CD4-positive, alpha-beta T cell (primary cell): ENCODE measurements at regions not wholly inside any gene's neighbourhood (a gene's known extent, or its start where the extent isn't known, plus 50 kb on each side); places are given as distances from the start of the nearest gene placed in this dataset.

Source experiments
- ATAC-seq: fragments of 200-7000 bp; cut with Tn5 transposase; one replicate; pipeline ENCODE4 v1.10.0; 2022; ENCODE audit warnings: mild to moderate bottlenecking; ENCODE audit not compliant: poor library complexity
- CTCF ChIA-PET: fragments of 350-600 bp; sonication (Branson Sonifier 250); formaldehyde crosslinking; loops from one replicate; lab custom pipeline; 2021; ENCODE audit warnings: antibody characterized with exemption, inconsistent platforms; lab: Charles Lee
- POLR2A ChIA-PET: fragments of 350-600 bp; sonication (Branson Sonifier 250); formaldehyde crosslinking; loops from one replicate; lab custom pipeline; 2021; ENCODE audit warnings: antibody characterized with exemption, inconsistent platforms; lab: Charles Lee
- DNase-seq, 14 experiments: peaks; one replicate each; pipeline ENCODE4 v3.0.0-alpha.2; 2013 to 2020; ENCODE audit warnings: mixed read lengths in 2 of 14
- H3K27ac ChIP-seq, 2 donors: one replicate each; pipeline versions ENCODE4 v1.5.1 to v1.7.0; 2013; ENCODE audit warnings: low read length in 2 of 2, low read depth in 1 of 2, mild to moderate bottlenecking in 1 of 2
- H3K27me3 ChIP-seq, 2 experiments: 1 replicate in 1 of 2; 2 replicates in 1 of 2; pipeline versions ENCODE4 v1.6.1 to v1.7.0; 2013; ENCODE audit warnings: low read length in 2 of 2, control low read depth in 1 of 2, mild to moderate bottlenecking in 1 of 2, moderate library complexity in 1 of 2; ENCODE audit not compliant: insufficient read depth in 2 of 2, control insufficient read depth in 1 of 2
- H3K36me3 ChIP-seq: one replicate; pipeline ENCODE4 v1.6.1; 2013; ENCODE audit warnings: low read length, control low read depth; ENCODE audit not compliant: insufficient read depth
- H3K4me1 ChIP-seq: one replicate; pipeline ENCODE4 v1.6.1; 2013; ENCODE audit warnings: low read length, control low read depth; ENCODE audit not compliant: insufficient read depth
- H3K4me3 ChIP-seq: one replicate; pipeline ENCODE4 v1.5.1; 2013; ENCODE audit warnings: mild to moderate bottlenecking, low read length, moderate library complexity
- H3K9me3 ChIP-seq, 2 experiments: 1 replicate in 1 of 2; 2 replicates in 1 of 2; pipeline versions ENCODE4 v1.6.1 to v1.7.0; 2013; ENCODE audit warnings: low read length in 2 of 2, mild to moderate bottlenecking in 2 of 2, control low read depth in 1 of 2, moderate library complexity in 1 of 2; ENCODE audit not compliant: control insufficient read depth in 1 of 2, insufficient read depth in 1 of 2
- H3K27ac Mint-ChIP-seq: one replicate; pipeline ENCODE4 v1.8.0; 2020; ENCODE audit warnings: mixed read lengths
- H3K27me3 Mint-ChIP-seq: one replicate; pipeline ENCODE4 v1.8.0; 2021; ENCODE audit warnings: mixed read lengths
- H3K36me3 Mint-ChIP-seq: one replicate; pipeline ENCODE4 v1.8.0; 2021; ENCODE audit warnings: low read depth, mixed read lengths
- H3K4me1 Mint-ChIP-seq: one replicate; pipeline ENCODE4 v1.8.0; 2021; ENCODE audit warnings: low read depth, mixed read lengths
- H3K4me3 Mint-ChIP-seq: one replicate; pipeline ENCODE4 v1.8.0; 2020; ENCODE audit warnings: mild to moderate bottlenecking, mixed read lengths
- H3K9me3 Mint-ChIP-seq: one replicate; pipeline ENCODE4 v1.8.0; 2020; ENCODE audit warnings: mixed read lengths
- CTCF ChIP-seq: fragments of 200-600 bp; IDR thresholded peaks from one replicate; pipeline ENCODE4 v1.8.0; 2022; ENCODE audit warnings: antibody characterized with exemption, mild to moderate bottlenecking
- intact Hi-C, 2 experiments: fragments of 100-400 bp; cut with DNase I in 1 of 2; cut with micrococcal nuclease in 1 of 2; formaldehyde crosslinking; loops; one replicate each; pipeline versions ENCODE4 v1.15.1 to v1.9.0; 2023 to 2025; cut with DNase I, micrococcal nuclease

DNA sequence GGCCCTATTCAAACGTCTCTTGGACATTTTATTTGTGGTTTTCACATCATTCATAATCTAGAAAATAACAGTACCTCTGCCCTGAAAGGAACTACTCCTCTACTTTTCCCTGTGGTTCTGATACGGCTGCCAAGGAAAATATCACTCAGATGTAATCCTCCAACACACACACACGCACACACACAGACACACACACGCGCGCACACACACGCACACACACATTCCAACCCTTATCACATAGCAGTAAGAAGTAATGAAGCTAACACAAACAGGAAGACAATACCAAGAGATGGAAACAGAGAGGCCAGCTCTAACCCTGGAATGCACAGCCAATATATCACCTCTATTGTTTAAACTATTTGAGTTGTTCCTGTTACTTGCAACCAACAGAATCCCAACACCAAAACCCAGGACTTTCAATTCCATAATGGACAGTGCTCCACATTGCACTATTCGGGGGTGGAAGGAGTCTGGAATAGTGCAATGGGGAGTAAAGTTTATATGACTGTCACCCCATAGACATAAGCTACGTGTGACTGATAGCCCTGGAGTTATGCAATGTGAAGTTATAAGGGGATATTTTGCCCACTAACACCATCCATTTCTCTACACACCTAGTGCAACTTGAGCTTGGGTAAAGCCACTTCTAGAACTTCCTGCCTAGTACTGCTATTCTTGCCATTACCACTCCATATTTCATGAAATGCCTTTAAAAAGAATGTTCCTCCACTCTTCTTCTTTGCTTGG, 71.3 kb upstream of the FNDC3B start:
- no peaks in the 10 kb centered on the region for H3K27me3 Mint-ChIP-seq
- H3K27me3 ChIP-seq, result no peaks in the 10 kb centered on the region
- H3K27ac Mint-ChIP-seq, result no peak overlapping the region
- no peaks in the 10 kb centered on the region for H3K9me3 Mint-ChIP-seq
- no peak overlapping the region for H3K27ac ChIP-seq
- ChIA-PET CTCF (interaction anchor here (1.1 kb wide), 1 partner anchor 27 kb away, joined by 3 read pairs; no protein-coding TSS in a partner anchor), POLR2A (no interaction called here)
- H3K4me1 Mint-ChIP-seq, result no peaks in the 10 kb centered on the region
- no peaks in the 10 kb centered on the region for H3K36me3 ChIP-seq
- intact Hi-C loops, result no loop called here
- H3K36me3 Mint-ChIP-seq, result no peaks in the 10 kb centered on the region
- no peaks in the 10 kb centered on the region for H3K4me1 ChIP-seq
- H3K4me3 Mint-ChIP-seq, result no peak overlapping the region
- H3K9me3 ChIP-seq, result no peaks in the 10 kb centered on the region
- ATAC-seq (no peak), DNase-seq (no peak)
- H3K4me3 ChIP-seq, result no peak overlapping the region
- no peak for TF ChIP-seq CTCF

GRCh38 chr3:171970301-171970788, 69.0 kb upstream of the FNDC3B start:
- Histone ChIP-seq H3K27me3 (no peaks in the 10 kb centered on the region), H3K9me3 (no peaks in the 10 kb centered on the region), H3K4me1 (no peaks in the 10 kb centered on the region), H3K27ac (no peak overlapping the region), H3K36me3 (no peaks in the 10 kb centered on the region), H3K4me3 (no peak overlapping the region)
- no peak for TF ChIP-seq CTCF
- no peak overlapping the region for H3K4me3 Mint-ChIP-seq
- H3K27ac Mint-ChIP-seq, result no peak overlapping the region
- ChIA-PET POLR2A (no interaction called here), CTCF (no interaction called here)
- ATAC-seq (no peak), DNase-seq (no peak)
- no peaks in the 10 kb centered on the region for H3K27me3 Mint-ChIP-seq
- no peaks in the 10 kb centered on the region for H3K9me3 Mint-ChIP-seq
- no peaks in the 10 kb centered on the region for H3K36me3 Mint-ChIP-seq
- H3K4me1 Mint-ChIP-seq, result no peaks in the 10 kb centered on the region
- intact Hi-C loops, result no loop called here

GRCh38 chr3:171971919-171972514, 67.4 kb upstream of the FNDC3B start:
- Histone ChIP-seq H3K4me3 (no peak overlapping the region), H3K27me3 (no peaks in the 10 kb centered on the region), H3K36me3 (no peaks in the 10 kb centered on the region), H3K4me1 (no peaks in the 10 kb centered on the region), H3K27ac (no peak overlapping the region), H3K9me3 (no peaks in the 10 kb centered on the region)
- Mint-ChIP-seq H3K4me1 (no peaks in the 10 kb centered on the region), H3K4me3 (no peak overlapping the region), H3K27ac (no peak overlapping the region), H3K36me3 (no peaks in the 10 kb centered on the region), H3K9me3 (no peaks in the 10 kb centered on the region), H3K27me3 (no peaks in the 10 kb centered on the region)
- POLR2A ChIA-PET, result no interaction called here
- CTCF ChIA-PET, result no interaction called here
- ATAC-seq (no peak), DNase-seq (no peak)
- no peak for TF ChIP-seq CTCF
- intact Hi-C loops, result no loop called here
